Stimulated activated CD4-positive, alpha-beta T cell treated with anti-CD3 and anti-CD28 coated beads, Interleukin-4, amount 100 ng/mL, for 48 hours (primary cell): ENCODE measurements at regions not wholly inside any gene's neighbourhood (a gene's known extent, or its start where the extent isn't known, plus 50 kb on each side); places are given as distances from the start of the nearest gene placed in this dataset.

ENCODE experiments used
- DNase-seq, 2 donors: peaks; one replicate each; pipeline ENCODE4 v3.0.0-alpha.2; 2020; ENCODE audit warnings: low read depth in 2 of 2

DNA sequence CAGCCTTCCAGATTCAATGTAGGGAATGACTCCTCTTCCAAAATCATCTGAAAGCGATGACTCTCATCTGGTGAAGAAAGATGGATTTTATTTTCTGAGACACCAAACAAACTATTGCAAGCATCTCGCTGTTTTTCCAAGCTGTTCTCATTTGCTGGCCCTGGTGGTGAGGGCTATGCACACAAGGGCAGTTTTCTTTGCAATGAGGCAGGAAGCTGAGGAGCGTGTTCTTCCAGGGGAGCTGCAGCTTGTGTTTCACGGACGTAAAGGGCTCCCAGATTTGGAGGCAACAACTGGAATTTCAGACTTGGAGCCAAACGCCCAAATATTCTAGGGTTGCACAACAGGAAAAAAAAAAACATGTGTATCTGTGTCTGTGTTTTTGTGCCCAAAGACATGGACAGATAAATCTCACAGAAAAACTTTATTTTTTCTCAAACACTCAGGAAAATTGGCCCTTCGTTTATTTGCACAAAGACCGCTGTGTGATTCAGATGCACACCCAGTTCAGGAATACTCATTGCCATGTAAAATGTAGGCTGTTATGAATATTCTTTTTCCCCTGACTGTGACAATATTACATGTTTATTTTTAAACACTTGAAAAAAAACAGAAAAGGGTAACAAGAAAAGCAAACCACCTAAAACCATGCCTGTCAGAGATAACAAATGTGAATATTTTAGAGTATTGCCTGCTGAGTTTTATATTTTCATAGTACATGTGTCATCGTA lies 151.3 kb downstream of the GAS1 start:
- no peak for DNase-seq

- no peak for DNase-seq
Observed at GRCh38 chr9:86795047-86795442, 152.3 kb downstream of the GAS1 start.

- DNase-seq = no peak
Observed at GRCh38 chr9:86794391-86795046, 152.8 kb downstream of the GAS1 start.

DNA sequence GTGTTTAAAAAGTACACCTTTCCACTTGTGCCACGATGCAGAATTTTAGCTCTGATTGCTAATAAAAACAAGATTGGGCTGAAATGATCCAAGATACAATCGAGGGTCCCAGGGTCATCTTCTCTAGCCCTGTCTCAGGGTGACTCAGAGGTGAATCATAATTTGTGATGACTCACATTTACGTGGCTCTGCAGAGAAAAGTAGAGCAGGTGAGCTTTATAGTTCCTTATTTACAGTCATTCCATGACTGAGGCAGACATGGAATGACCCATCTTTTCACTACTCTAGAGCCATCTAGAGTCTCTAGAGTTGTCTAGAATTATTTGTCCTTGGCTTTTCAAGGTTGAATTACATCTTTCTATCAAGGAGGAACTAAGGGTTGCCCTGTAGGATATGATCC lies 155.2 kb downstream of the GAS1 start:
- no peak for DNase-seq

DNA sequence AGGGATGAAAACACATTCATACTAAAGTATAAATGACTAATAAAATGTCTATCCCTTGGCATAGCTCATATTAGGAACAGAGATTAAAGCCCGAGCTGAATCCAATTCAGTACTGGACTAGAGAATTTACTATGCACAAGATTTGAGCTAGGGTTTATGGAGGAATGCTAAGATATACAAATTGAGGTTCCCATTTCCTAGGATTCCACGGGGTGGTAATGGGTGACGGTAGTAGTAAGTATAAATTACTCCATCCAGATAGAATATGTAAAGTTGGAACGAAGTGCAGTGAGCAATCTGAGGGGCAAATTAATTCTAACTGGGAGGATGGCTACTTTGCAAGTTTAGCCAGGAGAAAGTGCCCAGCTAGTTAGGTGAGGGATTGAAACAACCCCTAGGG lies 156.5 kb downstream of the GAS1 start:
- DNase-seq = no peak

DNA sequence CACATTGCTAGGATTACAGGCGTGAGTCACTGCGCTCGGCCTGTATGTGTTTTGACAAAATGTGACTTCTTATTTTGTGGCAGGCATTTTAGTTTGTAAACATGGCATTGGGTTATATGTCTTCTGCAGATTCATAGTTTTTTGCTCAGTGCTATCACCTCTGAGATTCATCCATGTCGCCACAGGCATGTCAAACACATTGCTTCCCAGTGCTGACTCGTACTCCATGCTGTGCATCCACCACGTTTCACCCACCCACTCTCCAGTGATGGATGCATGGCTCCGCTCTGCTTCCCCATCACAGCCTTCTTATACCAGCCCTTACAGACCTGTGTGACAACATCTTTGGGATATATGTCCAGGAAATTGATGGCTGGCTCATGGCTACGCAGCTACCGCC lies 158.8 kb downstream of the GAS1 start:
- no peak for DNase-seq

DNA sequence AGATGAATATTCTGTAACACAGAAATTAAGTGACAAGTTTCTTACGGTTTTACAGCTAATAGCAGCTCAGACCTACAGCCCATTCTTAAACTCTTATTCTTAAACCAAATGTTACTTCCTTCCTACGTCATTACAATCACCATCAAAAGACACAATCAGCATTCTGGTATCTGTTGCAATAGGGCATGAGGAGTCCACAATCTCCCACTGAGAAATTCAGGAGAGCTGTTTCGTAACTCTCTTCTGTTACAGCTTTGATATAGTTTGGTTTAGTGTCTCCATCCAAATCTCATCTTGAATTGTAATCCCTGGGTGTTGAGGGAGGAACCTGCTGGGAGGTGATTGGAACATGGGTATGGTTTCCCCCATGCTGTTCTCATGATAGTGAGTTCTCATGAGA lies 163.4 kb downstream of the GAS1 start:
- no peak for DNase-seq

- no peak for DNase-seq
Observed at GRCh38 chr9:86782831-86783230, 164.5 kb downstream of the GAS1 start.

DNA sequence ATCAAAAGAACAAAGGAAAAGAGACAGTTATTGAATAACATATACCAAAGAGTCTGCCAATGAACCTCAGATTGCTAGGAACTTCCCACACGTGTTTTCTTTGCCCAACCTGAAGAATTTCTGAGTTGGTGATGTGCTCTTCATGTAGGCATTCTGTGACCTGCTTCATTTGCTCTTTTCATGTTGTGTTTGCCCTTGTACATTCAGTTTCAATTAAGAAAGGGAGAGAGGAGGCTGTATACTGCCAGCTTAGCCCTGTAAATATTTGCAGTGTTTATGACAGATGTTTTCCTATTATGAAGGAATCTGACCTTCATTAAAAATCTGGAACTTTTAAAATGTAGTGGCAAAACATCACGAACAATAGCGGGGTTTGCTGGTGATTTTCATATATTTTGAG lies 168.5 kb downstream of the GAS1 start:
- no peak for DNase-seq

- DNase-seq = no peak
Observed at GRCh38 chr9:86775718-86776117, 171.6 kb downstream of the GAS1 start.

GRCh38 chr9:86774116-86774515 lies 173.2 kb downstream of the GAS1 start:
- no peak for DNase-seq

DNA sequence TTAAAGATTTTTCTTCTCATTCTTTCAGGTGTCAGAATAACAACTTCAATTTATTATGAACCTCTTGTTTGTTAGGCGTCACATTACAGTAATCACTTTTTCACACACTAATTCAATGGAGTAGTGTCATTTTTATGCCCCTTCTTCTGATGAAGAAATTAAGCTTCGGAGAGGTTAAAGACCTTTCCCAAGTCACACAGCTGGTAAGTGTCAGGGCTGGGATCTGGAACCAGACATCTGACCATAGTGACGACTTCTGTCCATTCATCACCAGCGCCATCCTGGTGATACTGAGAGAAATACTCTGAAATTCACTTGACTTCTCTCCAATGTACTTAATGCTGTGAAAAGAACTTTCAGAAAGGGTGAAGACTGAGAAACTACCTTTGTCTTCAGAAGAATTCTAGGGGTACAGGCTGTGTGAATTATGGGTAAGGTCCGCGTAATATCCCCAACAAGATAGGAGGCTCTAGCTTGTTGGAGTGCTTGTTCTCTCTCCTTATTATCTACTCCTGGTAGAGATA lies 173.8 kb downstream of the GAS1 start:
- no peak for DNase-seq

DNA sequence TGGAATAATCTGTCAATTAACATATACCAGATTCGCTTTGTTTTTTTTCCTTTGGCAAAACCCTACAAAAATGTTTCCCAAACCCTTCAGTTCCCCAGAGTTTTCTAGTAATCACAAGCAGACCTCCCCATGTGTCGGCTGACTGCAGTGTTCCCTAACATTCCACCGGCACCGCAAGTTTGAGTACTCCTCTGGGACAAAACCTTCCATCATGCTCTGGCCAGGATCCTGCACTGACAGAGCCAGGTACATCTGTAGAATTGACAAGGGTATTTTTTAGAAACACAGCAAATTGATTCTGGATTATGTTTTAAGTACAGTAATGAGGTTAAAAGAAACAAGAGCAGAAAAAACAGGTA lies 174.7 kb downstream of the GAS1 start:
- no peak for DNase-seq

GRCh38 chr9:86771941-86772634 lies 175.2 kb downstream of the GAS1 start:
- DNase-seq = no peak

GRCh38 chr9:86771420-86771819 lies 175.9 kb downstream of the GAS1 start:
- DNase-seq = no peak

- DNase-seq = no peak
Observed at GRCh38 chr9:86768709-86769108, 178.6 kb downstream of the GAS1 start.

DNA sequence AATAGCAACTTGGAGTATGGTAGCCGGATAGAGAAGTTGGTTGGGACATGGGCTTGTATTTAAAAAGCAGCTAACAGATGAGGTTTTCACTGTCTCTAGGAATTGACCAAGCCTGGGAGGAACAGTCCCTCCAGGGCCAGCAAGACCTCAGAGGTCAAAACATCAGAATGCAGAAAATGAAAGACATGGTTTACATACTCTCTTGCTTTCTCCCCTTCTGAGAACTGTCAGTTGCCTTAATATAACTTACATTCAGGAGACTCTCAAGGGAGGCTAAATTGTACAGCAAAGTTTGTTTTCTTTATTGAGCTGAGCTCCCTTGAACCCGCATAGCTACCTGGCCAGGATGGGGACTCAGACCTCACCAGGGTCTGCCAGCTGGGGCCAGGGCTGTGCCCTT lies 179.3 kb downstream of the GAS1 start:
- no peak for DNase-seq

GRCh38 chr9:86767373-86767772 lies 179.9 kb downstream of the GAS1 start:
- no peak for DNase-seq

GRCh38 chr9:86766912-86767311 lies 180.4 kb downstream of the GAS1 start:
- no peak for DNase-seq

DNA sequence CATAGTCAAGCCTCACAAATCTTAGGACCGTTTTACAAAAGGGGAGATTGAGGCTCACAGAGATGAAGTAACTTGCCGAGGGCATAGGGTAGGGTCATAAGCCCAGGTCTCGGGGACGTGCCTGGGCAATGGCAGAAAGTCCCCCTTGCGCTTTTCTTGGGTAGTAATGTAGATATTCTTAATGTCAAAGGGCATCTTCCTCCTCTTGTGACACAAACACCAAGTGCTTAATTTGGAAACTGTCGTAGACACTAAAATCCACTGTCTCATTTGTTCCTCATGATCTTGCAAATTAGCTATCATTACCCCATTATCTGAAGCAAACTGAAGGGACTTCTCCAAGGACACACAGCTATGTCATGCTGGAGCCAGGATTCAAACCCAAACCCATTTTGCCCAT lies 180.8 kb downstream of the GAS1 start:
- no peak for DNase-seq

GRCh38 chr9:86765746-86766430 lies 181.4 kb downstream of the GAS1 start:
- DNase-seq = no peak

GRCh38 chr9:86764671-86765343 lies 182.5 kb downstream of the GAS1 start:
- DNase-seq = no peak
